Endothelial cell of umbilical vein (primary cell): ENCODE measurements at regions not wholly inside any gene's neighbourhood (a gene's known extent, or its start where the extent isn't known, plus 50 kb on each side); places are given as distances from the start of the nearest gene placed in this dataset.

ENCODE experiments used
- BruUV-seq: library from RNA; stranded (reverse); fragments of 400-500 nt; replicated peaks from 2 replicates; lab custom pipeline; 2021; lab: Mats Ljungman, UMichigan
- CTCF ChIA-PET: fragments of 300-600, 350-600 bp; sonication (Branson Sonifier 250); formaldehyde crosslinking; loops from one replicate; lab custom pipeline; 2021; ENCODE audit warnings: antibody characterized with exemption, inconsistent platforms; lab: Charles Lee
- POLR2A ChIA-PET: fragments of 300-600, 350-600 bp; sonication (Branson Sonifier 250); formaldehyde crosslinking; loops from one replicate; lab custom pipeline; 2021; ENCODE audit warnings: antibody characterized with exemption, inconsistent platforms; lab: Charles Lee
- DNase-seq: peaks from one replicate; pipeline ENCODE4 v3.0.0-alpha.2; 2011; ENCODE audit warnings: low read depth, low spot score
- FAIRE-seq: peaks from 2 replicates; lab custom pipeline; 2011; peaks lifted over from hg19 to GRCh38; lab: Jason Lieb, UNC
- H2AFZ ChIP-seq: 2 replicates; pipeline ENCODE4 v1.6.0; 2012; ENCODE audit warnings: low read depth, low read length, control low read depth, inconsistent platforms
- H3K27ac ChIP-seq: 2 replicates; pipeline ENCODE4 v1.5.1; 2011; ENCODE audit warnings: low read depth, mild to moderate bottlenecking, control low read depth, low read length, moderate library complexity; ENCODE audit not compliant: insufficient read depth
- H3K27me3 ChIP-seq, 2 experiments: 2 replicates each; pipeline versions ENCODE4 v1.6.0 to v1.6.1; 2011; ENCODE audit warnings: low read length in 2 of 2, mixed read lengths in 1 of 2; ENCODE audit not compliant: control insufficient read depth in 2 of 2, insufficient read depth in 2 of 2
- H3K36me3 ChIP-seq, 2 experiments: 2 replicates in 1 of 2; 3 replicates in 1 of 2; pipeline ENCODE4 v1.5.1; 2011; ENCODE audit warnings: low read length in 2 of 2, mild to moderate bottlenecking in 1 of 2, moderate library complexity in 1 of 2; ENCODE audit not compliant: control insufficient read depth in 2 of 2, insufficient read depth in 2 of 2; ENCODE audit errors: extremely low read depth in 1 of 2
- H3K4me1 ChIP-seq: 3 replicates; pipeline ENCODE4 v1.5.1; 2011; ENCODE audit warnings: mild to moderate bottlenecking, low read length; ENCODE audit not compliant: control insufficient read depth, insufficient read depth; ENCODE audit errors: extremely low read depth
- H3K4me2 ChIP-seq: 2 replicates; pipeline ENCODE4 v1.6.1; 2011; ENCODE audit warnings: low read length, control low read depth, mixed read lengths; ENCODE audit not compliant: insufficient read depth
- H3K4me3 ChIP-seq, 3 experiments: fragments of 200-600 bp in 1 of 3; sonication (generic), shearing (Covaris generic) in 1 of 3; replicated peaks in 1 of 3; 2 replicates each; pipeline ENCODE4 v1.5.1; 2011 to 2016; ENCODE audit warnings: control low read depth in 3 of 3, low read length in 3 of 3, mild to moderate bottlenecking in 2 of 3, inconsistent platforms in 1 of 3, low read depth in 1 of 3, moderate library complexity in 1 of 3; ENCODE audit not compliant: insufficient read depth in 1 of 3
- H3K79me2 ChIP-seq: 2 replicates; pipeline ENCODE4 v1.6.0; 2012; ENCODE audit warnings: low read length, inconsistent platforms; ENCODE audit not compliant: control insufficient read depth, insufficient read depth
- H3K9ac ChIP-seq: replicated peaks from 2 replicates; pipeline ENCODE3; 2011; ENCODE audit warnings: low read length, control low read depth; ENCODE audit not compliant: insufficient read depth; ENCODE audit errors: extremely low read depth
- H3K9me1 ChIP-seq: replicated peaks from 3 replicates; pipeline ENCODE4 v1.6.0; 2011; ENCODE audit warnings: mild to moderate bottlenecking, low read length; ENCODE audit not compliant: control insufficient read depth, insufficient read depth; ENCODE audit errors: extremely low read depth
- H3K9me3 ChIP-seq: replicated peaks from 2 replicates; pipeline ENCODE4 v1.5.1; 2012; ENCODE audit warnings: low read length, inconsistent platforms; ENCODE audit not compliant: control insufficient read depth, insufficient read depth
- H4K20me1 ChIP-seq: replicated peaks from 2 replicates; pipeline ENCODE3; 2011; ENCODE audit warnings: mild to moderate bottlenecking, low read length; ENCODE audit not compliant: control insufficient read depth, insufficient read depth; ENCODE audit errors: extremely low read depth
- EZH2 ChIP-seq: IDR thresholded peaks from 2 replicates; pipeline ENCODE4 v1.6.1; 2012; ENCODE audit warnings: borderline replicate concordance, low read depth, mild to moderate bottlenecking, moderate library complexity, low read length, inconsistent platforms; ENCODE audit not compliant: severe bottlenecking
- FOS ChIP-seq: IDR thresholded peaks from 2 replicates; pipeline ENCODE4 v1.6.1; 2011; ENCODE audit warnings: mild to moderate bottlenecking, low read length, moderate library complexity, borderline replicate concordance; ENCODE audit not compliant: insufficient read depth
- GATA2 ChIP-seq: IDR thresholded peaks from 2 replicates; pipeline ENCODE4 v1.7.0; 2011; ENCODE audit warnings: low read depth, mild to moderate bottlenecking, moderate library complexity, mixed read lengths, low read length; ENCODE audit not compliant: insufficient read length, insufficient read depth
- JUN ChIP-seq: IDR thresholded peaks from 2 replicates; pipeline ENCODE4 v1.6.1; 2011; ENCODE audit warnings: borderline replicate concordance, low read depth; ENCODE audit not compliant: insufficient read length, insufficient read depth
- MYC ChIP-seq: IDR thresholded peaks from one replicate; pipeline ENCODE4 v1.6.1; 2011; ENCODE audit warnings: mild to moderate bottlenecking, low read depth, low read length
- POLR2A ChIP-seq: IDR thresholded peaks from 2 replicates; pipeline ENCODE4 v1.6.1; 2012; ENCODE audit warnings: low read depth, mild to moderate bottlenecking, control low read depth, low read length
- POLR2AphosphoS5 ChIP-seq: IDR thresholded peaks from 2 replicates; pipeline ENCODE4 v1.6.1; 2012; ENCODE audit warnings: low read depth, mild to moderate bottlenecking, control low read depth, low read length, moderate library complexity; ENCODE audit not compliant: insufficient read depth
- dilution Hi-C: fragments of 300-500 bp; cut with MboI; formaldehyde crosslinking; loops from one replicate; pipeline ENCODE4 v1.15.0; 2019; ENCODE audit warnings: low sequenced_read_pairs; ENCODE audit not compliant: extremely low pct_ligation_motif_present
- intact Hi-C: fragments of 100-400 bp; cut with micrococcal nuclease; formaldehyde crosslinking; loops from one replicate; pipeline ENCODE4 v1.10.0; 2022
- TF ChIP-seq, protein P1 (sequence below), 2 donors: IDR thresholded peaks; 1 replicate in 1 of 2; 2 replicates in 1 of 2; pipeline ENCODE4 v1.5.1; 2011; ENCODE audit warnings: low read length in 2 of 2, mild to moderate bottlenecking in 2 of 2, moderate library complexity in 2 of 2, control low read depth in 1 of 2, inconsistent platforms in 1 of 2, low read depth in 1 of 2; ENCODE audit not compliant: insufficient read depth in 1 of 2; ENCODE audit errors: extremely low read depth in 1 of 2
- TF ChIP-seq, protein P2 (sequence below): IDR thresholded peaks from 2 replicates; pipeline ENCODE4 v1.6.1; 2011; ENCODE audit not compliant: insufficient read depth, insufficient read length

DNA sequence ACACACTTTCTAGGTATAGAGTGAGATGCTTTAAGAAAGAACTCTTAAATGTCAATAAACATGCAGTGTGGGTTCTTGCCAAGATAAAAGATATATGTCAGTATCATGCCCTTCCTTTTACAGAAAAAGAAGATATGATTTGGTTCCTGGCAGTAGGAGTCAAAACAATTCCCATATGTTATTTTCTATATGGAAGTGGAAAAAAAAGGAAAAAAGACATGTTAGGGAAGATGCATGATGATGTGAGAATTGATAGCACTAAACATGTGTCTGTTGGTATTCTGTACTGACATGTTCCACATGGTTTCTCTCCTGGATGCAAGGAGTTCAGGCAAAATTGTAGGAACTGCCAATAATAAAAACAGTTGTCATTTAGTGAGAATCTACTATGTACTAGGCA is 318.8 kb upstream of the DACH1 start:
- Histone ChIP-seq H3K9me3 (no peaks in the 10 kb centered on the region), H3K9ac (no peak overlapping the region), H3K4me3 (no peak overlapping the region), H3K27me3 (no peaks in the 10 kb centered on the region), H3K36me3 (no peaks in the 10 kb centered on the region), H3K4me2 (no peak overlapping the region), H3K9me1 (no peaks in the 10 kb centered on the region), H3K4me1 (no peaks in the 10 kb centered on the region), H3K27ac (no peak overlapping the region), H4K20me1 (no peaks in the 10 kb centered on the region), H3K79me2 (no peaks in the 10 kb centered on the region), H2AFZ (no peak overlapping the region)
- dilution Hi-C loops (no loop called here), intact Hi-C loops (no loop called here)
- CTCF ChIA-PET: no interaction called here
- FAIRE-seq (no peak), DNase-seq (no peak)
- POLR2A ChIA-PET: no interaction called here
- no TSS peak for BruUV-seq
- TF ChIP-seq, protein P1, sequence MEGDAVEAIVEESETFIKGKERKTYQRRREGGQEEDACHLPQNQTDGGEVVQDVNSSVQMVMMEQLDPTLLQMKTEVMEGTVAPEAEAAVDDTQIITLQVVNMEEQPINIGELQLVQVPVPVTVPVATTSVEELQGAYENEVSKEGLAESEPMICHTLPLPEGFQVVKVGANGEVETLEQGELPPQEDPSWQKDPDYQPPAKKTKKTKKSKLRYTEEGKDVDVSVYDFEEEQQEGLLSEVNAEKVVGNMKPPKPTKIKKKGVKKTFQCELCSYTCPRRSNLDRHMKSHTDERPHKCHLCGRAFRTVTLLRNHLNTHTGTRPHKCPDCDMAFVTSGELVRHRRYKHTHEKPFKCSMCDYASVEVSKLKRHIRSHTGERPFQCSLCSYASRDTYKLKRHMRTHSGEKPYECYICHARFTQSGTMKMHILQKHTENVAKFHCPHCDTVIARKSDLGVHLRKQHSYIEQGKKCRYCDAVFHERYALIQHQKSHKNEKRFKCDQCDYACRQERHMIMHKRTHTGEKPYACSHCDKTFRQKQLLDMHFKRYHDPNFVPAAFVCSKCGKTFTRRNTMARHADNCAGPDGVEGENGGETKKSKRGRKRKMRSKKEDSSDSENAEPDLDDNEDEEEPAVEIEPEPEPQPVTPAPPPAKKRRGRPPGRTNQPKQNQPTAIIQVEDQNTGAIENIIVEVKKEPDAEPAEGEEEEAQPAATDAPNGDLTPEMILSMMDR (IDR thresholded peaks at IDR 0.05; ENCODE audit: extremely low read depth in 1 of 2, insufficient read depth in 1 of 2, low read depth in 1 of 2, low read length in 2 of 2): no peak
- TF ChIP-seq GATA2 (no peak), MYC (no peak), POLR2A (no peak), FOS (no peak), EZH2 (no peak), JUN (no peak), POLR2AphosphoS5 (no peak)
- TF ChIP-seq, protein P2, sequence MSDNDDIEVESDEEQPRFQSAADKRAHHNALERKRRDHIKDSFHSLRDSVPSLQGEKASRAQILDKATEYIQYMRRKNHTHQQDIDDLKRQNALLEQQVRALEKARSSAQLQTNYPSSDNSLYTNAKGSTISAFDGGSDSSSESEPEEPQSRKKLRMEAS: no peak
